Glutamatergic neuron (in vitro differentiated cells): ENCODE measurements at regions not wholly inside any gene's neighbourhood (a gene's known extent, or its start where the extent isn't known, plus 50 kb on each side); places are given as distances from the start of the nearest gene placed in this dataset.

ENCODE experiments used
- DNase-seq: peaks from one replicate; pipeline ENCODE4 v3.0.0; 2022
- H3K27ac Mint-ChIP-seq: one replicate; pipeline ENCODE4 v1.8.0; 2020; ENCODE audit warnings: mild to moderate bottlenecking, mixed read lengths, inconsistent platforms; ENCODE audit not compliant: unreplicated experiment
- H3K27me3 Mint-ChIP-seq: one replicate; pipeline ENCODE4 v1.8.0; 2020; ENCODE audit warnings: mild to moderate bottlenecking, moderate library complexity, mixed read lengths, inconsistent platforms; ENCODE audit not compliant: unreplicated experiment
- H3K36me3 Mint-ChIP-seq: one replicate; pipeline ENCODE4 v1.8.0; 2020; ENCODE audit warnings: mild to moderate bottlenecking, mixed read lengths, inconsistent platforms; ENCODE audit not compliant: unreplicated experiment
- H3K4me1 Mint-ChIP-seq: one replicate; pipeline ENCODE4 v1.8.0; 2020; ENCODE audit warnings: mild to moderate bottlenecking, low read depth, mixed read lengths, inconsistent platforms; ENCODE audit not compliant: unreplicated experiment
- H3K4me3 Mint-ChIP-seq: one replicate; pipeline ENCODE4 v1.8.0; 2020; ENCODE audit warnings: mild to moderate bottlenecking, mixed read lengths, inconsistent platforms; ENCODE audit not compliant: unreplicated experiment
- H3K9me3 Mint-ChIP-seq: one replicate; pipeline ENCODE4 v1.8.0; 2020; ENCODE audit warnings: mild to moderate bottlenecking, moderate library complexity, mixed read lengths, inconsistent platforms; ENCODE audit not compliant: unreplicated experiment
- CTCF ChIP-seq: fragments of 200-600 bp; sonication (generic); IDR thresholded peaks from one replicate; pipeline ENCODE4 v1.5.0; 2021; ENCODE audit not compliant: partially characterized antibody, unreplicated experiment

- Mint-ChIP-seq H3K9me3 (peaks cover 2% of the 10 kb centered on the region), H3K36me3 (no peaks in the 10 kb centered on the region), H3K27me3 (no peaks in the 10 kb centered on the region), H3K4me3 (no peak overlapping the region), H3K27ac (no peak overlapping the region), H3K4me1 (peaks cover 5% of the 10 kb centered on the region)
- DNase-seq, result no peak
- no peak for TF ChIP-seq CTCF
Observed at GRCh38 chr3:31232055-31233025, 300.4 kb upstream of the STT3B start.

- H3K27me3 Mint-ChIP-seq, result no peaks in the 10 kb centered on the region
- H3K4me1 Mint-ChIP-seq, result peaks cover 5% of the 10 kb centered on the region
- TF ChIP-seq CTCF, result no peak
- no peak overlapping the region for H3K4me3 Mint-ChIP-seq
- no peak overlapping the region for H3K27ac Mint-ChIP-seq
- no peak for DNase-seq
- no peaks in the 10 kb centered on the region for H3K36me3 Mint-ChIP-seq
- H3K9me3 Mint-ChIP-seq, result peaks cover 2% of the 10 kb centered on the region
Observed at GRCh38 chr3:31234145-31234544, 298.6 kb upstream of the STT3B start.

- DNase-seq, result no peak
- H3K4me1 Mint-ChIP-seq, result peaks cover 5% of the 10 kb centered on the region
- no peak overlapping the region for H3K27ac Mint-ChIP-seq
- no peak for TF ChIP-seq CTCF
- H3K9me3 Mint-ChIP-seq, result peaks cover 2% of the 10 kb centered on the region
- no peak overlapping the region for H3K4me3 Mint-ChIP-seq
- H3K36me3 Mint-ChIP-seq, result no peaks in the 10 kb centered on the region
- no peaks in the 10 kb centered on the region for H3K27me3 Mint-ChIP-seq
Observed at GRCh38 chr3:31235062-31235700, 297.5 kb upstream of the STT3B start.

- no peak for TF ChIP-seq CTCF
- Mint-ChIP-seq H3K9me3 (no peaks in the 10 kb centered on the region), H3K4me3 (no peak overlapping the region), H3K4me1 (peaks cover 5% of the 10 kb centered on the region), H3K27me3 (no peaks in the 10 kb centered on the region), H3K36me3 (no peaks in the 10 kb centered on the region), H3K27ac (no peak overlapping the region)
- no peak for DNase-seq
Observed at GRCh38 chr3:31237887-31238286, 294.8 kb upstream of the STT3B start.

- no peak for DNase-seq
- Mint-ChIP-seq H3K4me3 (no peak overlapping the region), H3K36me3 (no peaks in the 10 kb centered on the region), H3K27ac (no peak overlapping the region), H3K4me1 (peaks cover 2% of the 10 kb centered on the region), H3K27me3 (no peaks in the 10 kb centered on the region), H3K9me3 (peaks cover 1% of the 10 kb centered on the region)
- no peak for TF ChIP-seq CTCF
Observed at GRCh38 chr3:31240013-31240412, 292.7 kb upstream of the STT3B start.
